EL (cell line): ENCODE measurements at regions not wholly inside any gene's neighbourhood (a gene's known extent, or its start where the extent isn't known, plus 50 kb on each side); places are given as distances from the start of the nearest gene placed in this dataset.
"Not testable (repeated sequence)": the region's sequence is repeated elsewhere in the genome, so short reads cannot be mapped to it uniquely, and the experiment has no call there.

Experiments
- DNase-seq: peaks from one replicate; pipeline ENCODE4 v3.0.0-alpha.2; 2016

DNA sequence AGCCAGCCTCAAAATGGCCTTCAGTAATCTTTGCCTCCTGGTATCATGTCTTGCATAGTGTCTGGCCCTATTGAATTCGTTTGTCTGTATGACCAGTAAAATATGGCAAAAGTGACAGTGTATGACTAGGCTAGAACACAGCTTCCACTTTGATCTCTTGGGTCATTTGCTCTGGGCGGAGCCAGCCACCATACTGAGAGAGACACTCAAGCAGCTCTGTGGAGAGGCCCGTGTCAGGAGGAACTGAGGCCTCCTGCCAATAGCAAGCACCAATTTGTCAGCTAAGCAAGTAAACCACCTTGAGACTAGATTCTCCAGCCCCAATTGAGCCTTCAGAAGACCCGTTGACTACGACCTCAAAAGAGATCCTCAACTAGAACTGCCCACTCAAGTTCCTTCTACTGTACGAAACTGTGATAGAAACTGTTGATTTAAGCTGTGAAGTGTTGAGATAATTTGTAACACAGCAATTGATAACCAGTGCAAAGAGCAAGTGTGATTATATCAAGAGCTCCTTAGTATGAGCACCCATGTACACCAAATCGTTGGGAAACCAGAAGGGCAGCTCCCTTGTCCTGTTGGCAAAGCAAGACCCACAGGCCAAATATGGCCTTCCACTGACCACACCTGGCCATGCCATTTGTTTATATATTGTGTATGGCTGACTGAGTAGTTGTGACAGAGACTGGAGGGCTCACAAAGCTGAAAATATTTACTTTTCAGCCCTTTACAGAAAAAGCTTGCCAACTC is 52.7 kb upstream of the SERBP1 start:
- DNase-seq, result no peak

DNA sequence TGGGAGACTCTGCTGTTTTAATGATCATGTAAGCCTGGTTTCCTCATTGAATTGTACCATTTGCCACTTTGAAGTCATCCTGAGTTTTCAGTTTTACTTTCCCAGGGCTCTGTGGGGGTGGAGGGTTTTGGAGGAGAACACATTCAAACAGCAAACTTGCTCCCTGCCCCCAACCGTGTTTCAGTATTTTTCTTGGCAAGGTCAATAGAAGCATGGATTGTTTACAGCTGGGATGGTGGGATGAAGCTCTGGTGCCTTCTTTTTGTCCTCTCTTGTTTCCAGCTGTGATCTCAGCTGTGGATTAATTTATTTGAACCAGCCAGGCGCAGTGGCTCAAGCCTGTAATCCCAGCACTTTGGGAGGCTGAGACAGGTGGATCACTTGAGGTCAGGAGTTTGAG is 54.3 kb upstream of the SERBP1 start:
- DNase-seq, result no peak

DNA sequence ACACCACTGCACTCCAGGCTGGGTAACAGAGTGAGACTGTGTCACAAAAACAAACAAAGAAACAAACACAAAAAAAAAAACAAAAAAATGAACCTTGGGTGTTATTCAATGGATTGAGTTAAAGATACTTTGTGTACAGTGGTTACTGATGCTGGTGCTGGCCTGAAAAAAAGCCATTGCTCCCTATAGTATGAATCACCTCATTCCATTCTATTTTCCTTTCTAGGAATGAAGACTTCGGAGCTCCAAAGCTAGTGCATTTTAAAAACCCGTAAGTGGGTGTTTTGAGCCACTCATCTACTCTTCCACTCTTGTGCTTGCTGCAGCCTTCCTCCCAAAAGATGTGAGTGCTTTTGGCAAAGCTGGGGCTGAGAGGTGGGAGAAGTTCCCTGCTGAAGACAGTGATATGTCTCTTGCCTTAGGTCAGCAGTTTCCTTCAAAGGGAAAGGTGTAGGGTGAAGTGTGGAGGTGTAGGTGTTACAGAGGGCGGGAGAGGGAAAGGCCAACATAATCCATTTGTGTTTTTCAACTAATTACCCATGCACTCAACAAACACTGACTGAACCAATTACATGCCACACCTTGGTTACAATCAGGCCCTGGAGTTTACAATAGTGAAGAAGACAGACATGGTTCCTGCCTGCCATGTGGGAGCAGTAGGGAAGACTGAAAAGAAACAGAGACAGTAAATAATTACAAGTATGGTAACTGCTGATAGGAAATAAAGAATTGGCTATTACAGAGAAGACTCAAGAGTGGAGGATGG is 55.0 kb upstream of the SERBP1 start:
- no peak for DNase-seq

DNA sequence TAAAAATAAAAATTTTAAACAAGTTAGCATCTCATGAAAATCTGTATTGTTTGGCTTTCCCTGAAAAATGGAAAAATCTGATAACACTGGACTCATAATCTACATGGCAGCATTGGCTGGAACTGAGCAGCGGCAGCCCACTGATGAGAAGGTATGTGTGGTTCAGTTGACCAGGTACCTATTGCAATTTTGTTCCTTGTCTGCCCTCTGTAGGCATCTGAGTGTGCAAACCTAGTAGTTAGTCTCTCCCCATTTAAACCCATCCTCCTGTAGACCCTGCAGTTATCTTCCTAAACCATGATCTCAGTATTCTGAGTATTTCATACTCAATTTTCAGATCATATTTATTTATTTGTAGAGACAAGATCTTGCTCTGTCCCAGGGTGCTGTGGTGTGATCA is 59.4 kb upstream of the SERBP1 start:
- no peak for DNase-seq

DNA sequence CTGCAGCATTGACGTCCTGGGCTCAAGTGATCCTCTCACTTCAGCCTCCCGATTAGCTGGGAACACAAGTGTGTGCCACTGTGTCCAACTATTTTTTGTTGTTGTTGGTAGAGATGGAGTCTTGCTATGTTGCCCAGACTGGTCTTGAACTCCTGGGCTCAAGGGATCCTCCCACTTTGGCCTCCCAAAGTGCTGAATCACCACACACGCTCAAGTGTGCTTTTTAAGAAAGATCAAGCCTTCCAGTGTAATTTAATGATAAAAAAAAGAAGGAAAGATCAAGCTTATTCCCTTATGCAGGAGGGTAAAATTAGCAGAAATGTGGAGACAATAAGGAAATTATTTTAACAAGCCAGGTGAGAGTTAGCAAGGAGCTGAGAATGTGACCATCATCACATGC is 61.1 kb upstream of the SERBP1 start:
- no peak for DNase-seq

DNA sequence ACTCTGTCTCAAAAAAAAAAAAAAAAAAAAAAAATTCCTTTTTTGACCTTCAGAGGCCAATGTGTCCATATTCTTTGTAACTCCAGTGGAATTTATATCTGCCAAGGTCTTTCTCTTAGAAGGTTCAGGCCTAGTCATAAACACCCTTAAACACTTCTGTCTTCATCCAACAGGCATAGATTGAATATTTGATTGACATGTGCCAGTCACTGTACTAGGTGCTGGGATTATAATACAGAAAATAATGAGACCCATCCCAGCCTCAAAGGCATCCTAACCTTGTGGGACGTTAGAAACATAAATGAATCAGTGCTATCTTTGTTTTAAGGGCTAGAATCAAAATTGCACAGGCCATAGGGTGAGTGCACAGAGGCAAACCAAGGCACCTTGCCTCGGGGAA is 62.9 kb upstream of the SERBP1 start:
- DNase-seq, result no peak

DNA sequence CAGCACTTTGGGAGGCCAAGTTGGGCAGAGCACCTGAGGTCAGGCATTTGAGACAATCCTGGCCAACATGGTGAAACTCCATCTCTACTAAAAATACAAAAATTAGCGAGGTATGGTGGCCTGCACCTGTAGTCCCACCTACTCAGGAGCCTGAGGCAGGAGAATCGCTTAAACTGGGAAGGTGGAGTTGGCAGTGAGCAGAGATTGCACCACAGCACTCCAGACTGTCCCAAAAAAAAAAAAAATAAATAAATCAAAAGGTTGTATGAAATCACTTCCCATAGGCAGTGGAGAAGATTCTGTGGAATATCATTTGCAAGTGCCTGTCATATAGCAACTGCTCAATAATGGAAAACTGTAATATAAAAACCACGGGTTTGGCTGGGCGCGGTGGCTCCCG is 65.1 kb upstream of the SERBP1 start:
- DNase-seq, result no peak

DNA sequence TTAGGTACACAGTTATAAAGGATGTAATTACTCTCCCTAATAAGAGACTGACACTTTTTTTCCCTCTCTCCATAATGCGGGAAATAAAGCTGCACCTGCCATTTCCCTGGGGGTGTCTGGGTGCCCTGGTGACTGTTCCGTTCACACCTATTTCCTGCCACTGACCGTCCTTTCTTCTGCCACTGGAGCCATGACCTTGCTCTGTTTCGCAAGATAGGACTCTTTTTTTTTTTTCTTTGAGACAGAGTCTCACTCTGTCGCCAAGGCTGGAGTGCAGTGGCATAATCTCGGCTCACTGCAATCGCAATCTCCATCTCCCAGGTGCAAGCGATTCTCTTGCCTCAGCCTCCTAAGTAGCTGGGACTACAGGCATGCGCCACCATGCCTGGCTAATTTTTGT is 66.1 kb upstream of the SERBP1 start:
- DNase-seq, result no peak

DNA sequence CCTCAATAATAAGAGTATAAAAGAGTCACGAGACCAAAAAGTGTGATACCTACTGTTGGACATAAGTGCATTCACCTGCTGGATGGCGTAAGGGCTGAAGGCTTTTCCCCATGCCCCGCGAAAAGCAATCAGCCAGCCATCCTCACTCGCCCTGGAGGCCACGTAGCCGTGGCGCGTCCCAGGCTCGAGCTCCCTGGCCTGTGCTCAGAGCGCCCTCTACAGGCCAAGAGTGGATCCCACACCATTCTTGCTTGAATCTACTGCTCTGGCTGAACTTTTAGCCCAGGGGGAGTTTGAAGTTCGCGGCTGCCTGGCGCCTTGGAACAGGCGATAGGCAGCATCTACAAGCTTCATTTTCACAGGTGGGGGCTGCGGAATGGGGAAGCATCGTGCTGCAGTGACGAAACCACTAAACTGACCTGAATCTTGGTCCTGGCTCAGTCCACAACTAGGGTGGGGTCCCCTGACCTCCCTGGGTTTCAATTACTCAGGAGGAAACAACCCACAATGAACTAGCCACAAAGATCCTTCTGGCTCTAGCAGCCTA is 70.3 kb upstream of the SERBP1 start:
- DNase-seq, result peak; percentile 87

DNA sequence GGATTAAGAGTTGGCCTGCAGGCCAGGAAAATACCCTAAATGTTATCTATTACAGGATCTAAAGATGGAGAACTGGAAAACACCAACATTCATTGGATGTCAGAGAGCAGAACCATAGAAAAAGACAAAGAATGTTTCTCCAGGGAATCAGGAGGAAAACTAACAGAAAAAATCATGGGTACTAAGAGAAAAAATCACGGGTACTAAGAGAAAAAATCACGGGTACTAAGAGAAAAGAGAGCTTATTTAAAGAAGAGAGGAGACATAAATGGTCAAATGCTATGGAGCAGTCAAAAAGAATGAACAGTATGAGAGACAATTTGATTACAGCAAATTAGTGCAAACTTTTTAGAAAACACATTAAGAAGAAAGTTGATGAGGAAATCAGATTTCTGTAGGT is 73.8 kb upstream of the SERBP1 start:
- no peak for DNase-seq

DNA sequence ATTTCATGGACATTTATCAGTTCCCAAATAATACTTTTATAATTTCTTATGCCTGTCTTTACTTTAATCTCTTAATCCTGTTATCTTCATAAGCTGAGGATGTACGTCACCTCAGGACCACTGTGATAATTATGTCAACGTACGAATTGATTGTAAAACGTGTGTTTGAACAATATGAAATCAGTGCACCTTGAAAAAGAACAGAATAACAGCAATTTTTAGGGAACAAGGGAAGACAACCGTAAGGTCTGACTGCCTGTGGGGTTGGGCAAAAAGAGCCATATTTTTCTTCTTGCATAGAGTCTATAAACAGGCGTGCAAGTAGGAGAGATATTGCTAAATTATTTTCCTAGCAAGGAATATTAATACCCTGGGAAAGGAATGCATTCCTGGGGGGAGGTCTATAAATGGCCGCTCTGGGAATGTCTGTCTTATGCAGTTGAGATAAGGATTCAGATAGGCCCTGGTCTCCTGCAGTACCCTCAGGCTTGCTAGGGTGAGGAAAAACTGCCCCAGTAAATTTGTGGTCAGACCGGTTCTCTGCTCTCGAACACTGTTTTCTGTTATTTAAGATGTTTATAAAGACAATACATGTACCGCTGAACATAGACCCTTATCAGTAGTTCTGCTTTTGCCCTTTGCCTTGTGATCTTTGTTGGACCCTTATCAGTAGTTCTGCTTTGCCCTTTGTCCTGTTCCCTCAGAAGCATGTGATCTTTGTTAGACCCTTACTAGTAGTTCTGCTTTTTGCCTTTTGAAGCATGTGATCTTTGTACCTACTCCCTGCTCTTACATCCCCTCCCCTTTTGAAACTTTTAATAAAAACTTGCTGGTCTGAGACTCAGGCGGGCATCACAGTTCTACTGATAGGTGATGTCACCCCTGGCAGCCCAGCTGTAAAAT is 83.4 kb upstream of the SERBP1 start:
- DNase-seq, result not testable (repeated sequence)

DNA sequence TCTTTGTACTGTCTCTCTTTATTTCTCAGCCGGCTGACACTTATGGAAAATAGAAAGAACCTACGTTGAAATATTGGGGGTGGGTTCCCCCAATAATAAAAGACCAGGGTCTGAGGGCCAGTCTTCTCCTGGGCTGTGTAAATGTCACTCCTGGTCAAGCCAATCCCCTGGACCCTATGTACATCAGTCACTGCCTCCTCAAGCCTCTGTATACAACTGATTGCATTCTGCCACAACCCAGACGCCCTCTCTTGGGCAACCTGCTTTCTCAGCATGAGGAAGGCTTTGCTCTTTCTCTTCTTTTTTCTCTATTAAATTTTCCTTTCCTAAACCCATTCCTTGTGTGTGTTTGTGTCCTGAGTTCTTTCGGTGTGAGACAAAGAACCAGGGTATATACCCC is 84.1 kb upstream of the SERBP1 start:
- DNase-seq, result no peak

DNA sequence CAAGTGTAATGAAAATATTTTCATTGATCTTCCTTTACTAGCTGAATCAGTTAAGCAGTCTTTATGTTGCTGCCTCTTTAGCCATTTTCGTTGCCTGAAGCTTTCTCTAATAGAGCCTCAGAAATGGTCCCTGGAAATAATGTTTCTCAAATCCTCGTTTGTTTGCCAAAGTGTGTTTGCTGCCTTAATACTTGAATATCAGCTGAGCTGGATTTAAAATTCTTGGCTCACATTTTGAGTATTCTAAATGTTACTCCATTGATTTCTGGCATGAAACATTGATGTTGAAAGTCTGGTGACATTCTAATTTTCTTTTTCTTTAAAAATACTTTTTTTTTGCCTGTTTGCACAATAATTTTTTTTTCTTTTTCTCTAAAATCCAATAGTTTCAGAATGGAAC is 84.6 kb upstream of the SERBP1 start:
- DNase-seq, result no peak

DNA sequence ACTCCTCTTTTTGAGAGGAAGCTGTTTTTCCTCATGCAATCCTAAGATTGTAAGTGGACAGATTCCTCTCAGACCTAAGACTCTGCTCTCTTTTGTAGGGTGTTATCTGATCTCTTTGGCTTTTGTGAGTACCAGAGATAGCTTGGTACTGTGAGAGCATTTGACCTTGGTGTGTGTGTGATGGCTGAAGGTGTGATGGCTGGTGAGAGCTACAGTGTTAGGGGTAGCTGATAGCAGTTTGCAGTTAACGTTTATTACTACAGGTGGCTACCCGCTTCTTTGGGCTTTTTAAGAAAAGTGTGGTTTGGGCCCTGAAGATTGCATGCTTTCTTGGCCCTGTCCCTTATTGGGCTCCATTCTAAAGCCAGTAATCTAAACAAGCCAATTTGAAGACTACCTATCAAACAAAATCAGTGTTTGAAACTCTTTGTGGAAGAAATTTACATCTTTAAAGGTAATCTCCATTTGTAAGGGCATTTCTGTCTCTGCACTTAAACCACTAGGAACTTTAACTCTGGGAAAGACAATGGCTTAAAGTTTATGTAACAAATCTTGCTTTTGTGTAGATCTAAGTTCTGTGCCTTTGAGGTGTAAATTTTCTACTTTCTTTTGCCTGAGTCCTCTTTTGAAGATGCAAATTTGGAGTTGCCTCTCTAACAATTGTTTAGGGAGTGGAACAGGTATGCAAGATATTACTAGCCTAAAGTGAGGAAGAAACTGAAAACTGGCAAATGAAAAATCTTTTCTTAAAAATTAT is 85.3 kb upstream of the SERBP1 start:
- no peak for DNase-seq

DNA sequence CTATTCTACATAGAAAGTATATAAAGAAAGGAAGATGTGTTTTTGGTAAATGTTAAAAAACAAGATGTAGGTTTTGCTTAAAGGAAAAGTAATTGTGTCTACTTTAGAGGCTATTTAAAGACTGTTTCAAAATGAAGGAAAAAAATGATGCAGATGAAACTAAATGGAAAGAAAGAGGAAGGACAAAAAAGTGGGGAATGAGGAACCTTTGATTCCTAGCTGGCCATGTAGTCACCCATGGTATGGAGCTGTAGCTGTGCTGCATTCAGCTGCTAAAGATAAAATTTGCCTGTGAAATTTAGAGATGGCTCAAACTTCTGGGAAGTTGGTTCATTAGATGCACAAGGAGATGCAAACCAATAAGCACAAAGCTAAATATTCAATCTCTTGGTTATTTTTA is 86.8 kb upstream of the SERBP1 start:
- no peak for DNase-seq

DNA sequence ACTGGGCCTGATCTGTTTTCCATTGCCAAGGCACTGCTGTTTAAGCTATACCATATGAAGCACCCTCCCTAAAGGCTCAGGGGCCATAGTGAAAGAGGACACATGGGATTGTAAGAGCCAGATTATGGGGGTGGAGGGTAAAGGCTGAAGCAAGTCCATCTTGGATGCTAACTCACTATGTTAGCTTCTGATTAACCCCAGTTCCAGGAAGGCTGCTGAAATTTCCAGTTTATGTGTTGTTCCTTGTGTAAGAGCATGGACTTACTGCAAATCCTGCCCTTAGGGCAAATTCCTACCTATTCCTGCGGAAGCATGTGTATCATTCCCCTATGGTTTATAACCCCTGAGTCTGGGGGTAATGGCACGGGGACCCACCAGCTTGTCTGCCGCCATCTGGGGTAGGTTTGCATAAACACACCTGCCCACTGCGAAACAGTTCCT is 91.8 kb upstream of the SERBP1 start:
- no peak for DNase-seq

DNA sequence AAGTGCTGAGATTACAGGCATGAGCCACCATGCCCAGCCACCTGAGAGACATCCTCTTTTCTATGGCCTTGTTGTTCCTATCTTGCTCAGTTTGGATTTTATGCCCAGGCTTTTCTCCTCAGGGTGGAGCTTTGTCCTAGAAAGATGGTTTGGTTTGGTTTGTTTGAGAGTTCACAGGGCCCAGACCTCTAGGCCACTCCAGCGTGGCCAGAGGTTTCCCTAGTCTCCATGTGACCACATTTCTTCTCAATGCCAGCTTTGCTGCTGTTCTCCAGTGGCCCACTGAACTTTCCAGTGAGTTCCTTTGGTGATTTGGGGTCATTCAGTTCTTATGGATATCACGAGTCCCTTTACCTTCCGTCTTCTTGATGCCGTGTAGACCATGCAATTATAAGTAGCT is 92.6 kb upstream of the SERBP1 start:
- DNase-seq, result no peak

DNA sequence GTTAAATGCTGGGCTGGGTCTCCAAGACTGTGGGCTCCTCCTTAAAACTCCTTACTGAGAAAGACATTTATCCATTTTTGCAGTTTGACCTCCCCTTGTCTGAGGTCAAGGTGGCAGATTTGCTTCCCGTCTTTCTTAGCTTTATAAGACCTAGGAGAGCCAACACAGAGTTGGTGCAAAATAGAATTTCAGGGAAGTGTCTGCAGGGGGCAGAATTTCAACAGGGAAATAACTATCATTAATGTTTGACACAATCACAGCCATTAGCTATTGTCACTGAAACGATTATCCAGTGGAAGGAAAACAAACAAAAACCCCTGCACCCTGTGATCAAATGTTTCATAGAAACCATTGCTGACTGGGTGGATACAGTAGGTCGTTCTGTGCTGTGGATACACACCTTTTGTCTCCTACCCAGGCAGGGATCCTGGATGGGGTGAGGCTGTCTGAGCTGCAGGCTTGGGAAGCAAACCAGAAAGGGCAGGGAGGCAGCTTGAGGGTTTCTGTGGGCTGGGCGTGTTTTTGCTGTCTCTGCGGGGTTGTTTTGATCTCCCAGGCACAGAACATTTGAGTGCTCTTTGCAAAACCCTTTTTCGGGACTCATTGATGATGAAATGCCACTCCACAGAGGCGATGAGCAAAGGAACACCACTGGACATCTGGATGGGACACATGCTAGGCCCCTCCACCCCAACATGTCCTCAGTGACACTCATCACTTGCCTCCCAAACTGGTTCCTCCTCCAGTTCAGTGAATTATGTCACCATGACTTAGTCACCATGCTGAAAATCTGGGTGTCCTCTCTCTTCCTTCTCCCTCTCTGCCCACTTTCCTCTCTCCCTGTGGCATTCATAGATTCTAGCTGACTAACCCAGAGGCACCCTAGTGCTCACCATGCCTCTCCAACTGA is 94.2 kb upstream of the SERBP1 start:
- DNase-seq, result peak; percentile 49

DNA sequence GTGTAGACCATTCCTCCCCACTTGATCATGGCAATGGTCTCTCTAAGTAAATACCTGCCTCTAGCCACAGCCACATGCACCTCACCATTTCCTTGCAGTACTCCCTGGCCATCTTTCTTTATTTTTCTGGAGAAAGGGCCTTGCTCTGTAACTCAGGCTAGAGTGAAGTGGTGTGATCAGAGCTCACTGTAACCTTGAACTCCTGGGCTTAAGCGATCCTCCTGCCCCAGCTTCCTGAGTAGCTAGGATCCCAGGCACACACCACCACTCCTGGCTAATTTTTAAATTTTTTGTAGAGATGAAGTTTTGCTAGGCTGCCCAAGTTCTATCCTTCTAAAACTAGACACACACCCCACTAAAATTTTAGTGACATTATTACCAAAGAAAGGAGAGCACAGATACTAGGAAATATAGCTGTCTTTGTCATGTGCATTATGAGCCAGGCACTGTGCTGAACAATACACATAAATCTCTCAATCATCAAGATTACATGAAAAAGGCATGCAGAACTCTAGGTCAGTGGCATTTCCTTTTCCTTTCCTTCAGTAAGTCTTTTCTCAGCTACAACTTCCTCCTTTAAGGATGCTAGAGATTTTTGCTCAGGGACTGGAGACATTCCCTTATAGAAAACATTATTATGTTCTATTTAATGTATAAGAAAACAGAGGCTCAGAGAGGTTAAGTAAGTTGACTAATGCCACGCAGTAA is 95.0 kb upstream of the SERBP1 start:
- no peak for DNase-seq

DNA sequence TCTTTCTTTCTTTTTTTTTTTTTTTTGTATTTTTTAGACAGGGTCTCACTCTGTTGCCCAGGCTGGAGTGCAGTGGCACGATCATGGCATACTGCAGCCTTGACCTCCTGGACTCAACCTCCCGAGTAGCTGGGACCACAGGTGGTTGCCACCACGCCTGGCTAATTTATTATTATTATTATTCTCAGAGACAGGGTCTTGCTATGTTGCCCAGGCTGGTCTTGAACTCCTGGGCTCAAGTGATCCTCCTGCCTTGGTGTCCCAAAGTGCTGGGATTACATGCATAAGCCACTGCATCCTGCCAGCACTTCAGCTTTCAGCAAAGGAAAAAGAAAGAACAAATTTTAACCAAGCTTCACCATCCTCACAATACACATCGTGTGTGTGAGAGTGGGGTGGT is 97.9 kb upstream of the SERBP1 start:
- no peak for DNase-seq

DNA sequence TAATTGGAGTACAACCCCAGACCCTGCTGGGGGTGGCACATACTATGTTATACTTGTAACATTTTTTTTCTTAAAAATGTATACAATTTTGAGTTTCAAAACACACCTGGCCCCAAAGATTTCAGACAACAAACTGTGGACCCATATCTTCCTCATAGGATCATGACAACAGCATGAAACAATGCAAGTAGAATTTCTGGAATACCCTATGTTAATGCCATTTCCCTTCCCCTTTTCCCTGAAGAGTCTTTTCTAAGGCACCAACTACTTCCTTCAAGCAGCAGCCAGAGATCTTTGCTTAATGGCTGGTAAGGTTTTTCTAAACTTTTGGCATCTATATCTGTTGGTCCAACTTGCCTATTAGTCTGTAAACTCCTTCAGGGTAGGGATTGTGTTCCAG is 99.9 kb upstream of the SERBP1 start:
- no peak for DNase-seq
